Medulla oblongata (tissue), 1 donor: ENCODE measurements at regions not wholly inside any gene's neighbourhood (a gene's known extent, or its start where the extent isn't known, plus 50 kb on each side); places are given as distances from the start of the nearest gene placed in this dataset.
"Not testable (repeated sequence)": the region's sequence is repeated elsewhere in the genome, so short reads cannot be mapped to it uniquely, and the experiment has no call there.

ENCODE experiments used
- DNase-seq: peaks from one replicate; pipeline ENCODE4 v3.0.0-alpha.2; 2015; ENCODE audit errors: extremely low spot score

DNA sequence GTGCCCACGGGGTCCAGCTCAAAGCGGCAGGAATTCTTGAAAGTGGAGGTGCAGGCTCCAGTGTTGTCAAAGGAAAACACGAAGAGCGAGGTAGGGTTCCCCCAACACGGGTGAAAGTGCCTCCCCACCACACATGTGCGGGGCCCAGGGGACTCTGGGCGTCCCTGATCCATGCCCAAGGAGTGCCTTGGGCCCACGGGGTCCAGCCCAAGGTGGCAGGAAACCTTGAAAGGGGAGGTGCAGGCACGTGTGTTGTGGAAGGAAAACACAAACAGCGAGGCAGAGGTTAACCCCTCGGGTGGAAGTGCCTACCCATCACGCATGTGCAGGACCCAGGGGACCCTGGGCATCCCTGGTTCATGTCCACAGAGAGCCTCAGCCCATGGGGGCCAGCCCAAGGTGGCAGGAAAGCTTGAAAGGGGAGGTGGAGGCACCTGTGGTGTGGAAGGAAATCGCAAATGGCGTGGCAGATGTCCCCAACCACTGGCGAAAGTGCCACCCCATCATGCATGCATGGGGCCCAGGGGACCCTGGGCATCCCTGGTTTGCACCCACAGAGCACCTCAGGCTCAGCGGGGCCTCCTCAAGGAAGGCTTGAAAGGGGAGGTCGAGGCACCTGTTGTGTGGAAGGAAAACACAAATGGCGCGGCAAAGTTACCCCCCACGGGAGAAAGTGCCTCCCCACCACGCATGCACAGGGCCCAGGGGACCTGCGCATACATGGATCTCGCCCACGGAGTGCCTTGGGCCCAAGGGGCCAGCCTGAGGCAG, 584.6 kb downstream of the ALG10 start:
- DNase-seq: no peak

DNA sequence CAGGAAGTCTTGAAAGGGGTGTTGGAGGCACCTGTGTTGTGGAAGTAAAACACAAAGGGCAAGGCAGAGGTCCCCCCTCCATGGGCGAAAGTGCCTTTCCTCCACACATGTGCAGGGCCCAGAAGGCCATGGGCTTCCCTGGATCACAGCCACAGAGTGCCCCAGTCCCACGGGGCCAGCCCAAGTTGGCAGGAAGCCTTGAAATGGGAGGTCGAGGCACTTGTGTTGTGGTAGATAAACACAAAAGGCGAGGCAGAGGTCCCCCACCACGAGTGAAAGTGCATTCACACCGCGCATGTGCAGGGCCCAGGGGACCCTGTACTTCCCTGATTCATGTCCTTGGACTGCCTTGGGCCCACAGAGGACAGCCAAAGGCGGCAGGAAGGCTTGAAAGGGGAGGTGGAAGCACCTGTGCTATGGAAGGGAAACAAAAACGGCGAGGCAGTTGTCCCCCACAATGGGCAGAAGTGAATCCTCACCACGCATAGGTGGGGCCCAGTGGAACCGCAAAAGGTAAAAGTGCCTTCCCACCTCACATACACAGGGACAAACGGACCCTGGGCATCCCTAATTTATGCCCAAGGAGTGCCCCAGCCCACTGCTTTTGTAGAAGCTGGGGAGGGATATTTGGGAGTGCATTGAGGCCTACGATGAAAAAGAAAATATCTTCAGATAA, 585.4 kb downstream of the ALG10 start:
- no peak for DNase-seq

DNA sequence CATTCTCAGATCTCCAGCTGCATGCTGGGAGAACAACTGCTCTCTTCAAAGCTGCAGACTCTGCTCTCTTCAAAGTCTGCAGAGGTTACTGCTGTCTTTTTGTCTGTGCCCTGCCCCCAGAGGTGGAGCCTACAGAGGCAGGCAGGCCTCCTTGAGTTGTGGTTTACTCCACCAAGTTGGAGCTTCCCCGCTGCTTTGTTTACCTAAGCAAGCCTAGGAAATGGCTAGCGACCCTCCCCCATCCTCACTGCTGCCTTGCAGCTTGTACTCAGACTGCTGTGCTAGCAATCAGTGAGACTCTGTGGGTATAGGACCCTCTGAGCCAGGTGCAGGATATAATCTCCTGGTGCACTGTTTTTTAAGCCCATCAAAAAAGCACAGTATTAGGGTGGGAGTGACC, 591.7 kb downstream of the ALG10 start:
- not testable (repeated sequence) for DNase-seq

DNA sequence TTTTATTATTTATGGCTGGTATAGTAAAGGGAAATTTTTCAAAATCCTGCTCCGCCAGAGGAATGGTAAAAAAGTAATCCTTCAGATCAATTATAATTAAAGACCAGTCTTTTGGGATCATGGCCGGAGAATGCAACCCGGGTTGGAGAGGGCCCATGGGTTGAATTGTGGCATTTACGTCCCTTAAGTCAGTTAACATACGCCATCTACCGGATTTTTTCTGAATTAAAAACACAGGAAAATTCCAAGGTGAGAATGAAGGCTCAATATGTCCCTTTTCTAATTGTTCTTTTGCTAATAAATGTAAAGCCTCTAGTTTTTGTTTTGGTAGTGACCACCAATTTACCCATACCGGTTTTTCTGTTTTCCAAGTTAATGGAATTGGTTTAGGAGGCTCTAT, 602.8 kb downstream of the ALG10 start:
- DNase-seq: peak; percentile 12

DNA sequence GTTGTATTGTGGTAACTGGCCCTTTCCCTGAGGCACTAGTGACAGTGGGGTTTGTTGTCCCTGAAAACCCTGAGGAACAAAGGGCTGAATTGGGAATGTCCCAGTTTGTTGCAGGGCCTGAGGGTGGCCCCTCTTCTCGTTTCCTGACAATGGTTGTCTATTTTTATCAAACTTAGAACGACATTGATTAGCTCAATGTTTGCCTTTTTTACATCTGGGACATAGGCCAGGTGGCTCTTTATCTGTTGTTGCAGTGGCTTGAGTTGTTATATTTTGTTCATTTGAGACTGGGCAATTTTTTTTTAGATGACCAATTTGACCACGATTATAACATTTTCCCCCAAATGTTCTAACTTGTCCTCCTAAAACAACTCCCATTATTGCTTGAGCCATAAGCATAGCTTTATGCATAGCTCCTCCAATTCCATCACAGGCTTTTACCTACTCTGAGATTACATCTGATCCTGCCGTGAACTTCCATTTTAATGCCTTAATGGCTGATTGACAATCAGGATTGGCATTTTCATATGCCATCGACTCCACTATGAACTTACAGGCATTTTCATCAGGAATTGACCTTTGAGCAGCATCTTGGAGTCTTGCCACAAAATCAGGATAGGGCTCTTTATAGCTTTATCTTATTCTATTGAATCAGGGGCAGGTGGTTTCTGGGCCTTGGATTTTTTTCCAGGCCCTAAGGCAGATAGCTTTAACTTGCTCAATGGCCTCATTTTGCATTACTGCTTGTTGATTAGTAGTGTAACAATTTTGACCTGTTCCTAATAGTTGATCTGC, 604.3 kb downstream of the ALG10 start:
- DNase-seq: no peak
